H1 (cell line): ENCODE measurements at regions not wholly inside any gene's neighbourhood (a gene's known extent, or its start where the extent isn't known, plus 50 kb on each side); places are given as distances from the start of the nearest gene placed in this dataset.

Source experiments
- JUND ChIP-seq: IDR thresholded peaks from 2 replicates; pipeline ENCODE4 v1.6.1; 2011; ENCODE audit warnings: mild to moderate bottlenecking, improper control_type of control experiment, low read length
- KDM4A ChIP-seq: IDR thresholded peaks from one replicate; pipeline ENCODE4 v1.7.1; 2012; ENCODE audit warnings: low read depth, mild to moderate bottlenecking, moderate library complexity, low read length, inconsistent platforms; ENCODE audit not compliant: severe bottlenecking
- NANOG ChIP-seq: IDR thresholded peaks from 2 replicates; pipeline ENCODE4 v1.6.1; 2011; ENCODE audit warnings: low read length, low read depth, mild to moderate bottlenecking, inconsistent platforms; ENCODE audit not compliant: insufficient read depth, poor library complexity, severe bottlenecking
- SP1 ChIP-seq: IDR thresholded peaks from 2 replicates; pipeline ENCODE4 v1.6.1; 2011; ENCODE audit warnings: low read depth, low read length

DNA sequence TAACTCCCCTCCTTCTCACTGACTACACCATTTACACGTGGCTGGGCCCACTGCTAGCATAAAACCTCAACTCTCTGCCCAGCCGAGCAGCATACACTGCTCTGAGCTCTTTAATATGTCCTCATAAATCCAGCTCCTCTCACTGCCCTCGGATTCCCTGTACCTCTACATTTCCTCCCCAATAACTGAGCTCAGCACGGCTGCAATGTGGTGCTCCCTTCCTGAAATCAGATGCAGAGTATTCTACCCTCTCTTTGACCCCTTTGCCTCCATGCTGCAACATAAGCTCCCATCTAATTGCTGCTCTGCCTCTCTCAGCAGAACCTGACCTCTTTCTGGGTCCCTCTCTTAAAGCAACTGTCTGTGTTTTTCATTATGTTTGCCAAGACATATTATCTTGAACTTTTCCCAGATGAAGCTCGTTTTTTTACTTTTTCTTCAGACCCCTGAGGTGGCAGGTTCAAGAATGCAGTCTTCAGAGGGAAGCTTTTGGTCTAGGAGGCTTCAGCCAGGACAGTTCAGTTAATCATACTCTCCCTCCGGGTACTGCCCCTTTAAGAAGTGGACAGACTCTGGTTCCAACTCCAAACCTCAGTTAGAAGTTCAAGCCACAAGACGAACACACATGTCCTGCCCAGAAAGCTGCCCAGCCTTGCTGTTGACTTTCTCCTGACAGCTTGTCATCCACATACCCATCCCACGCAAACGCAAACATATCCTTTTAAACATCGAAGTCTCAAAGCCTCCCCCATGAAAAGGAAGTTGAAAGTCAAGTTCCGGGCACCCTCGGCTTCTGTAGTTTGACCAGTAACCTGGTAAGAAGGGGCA lies 81.1 kb upstream of the NEO1 start (continued):
- TF ChIP-seq NANOG (no peak), JUND (no peak), SP1 (no peak), KDM4A (no peak)
